MM.1S (cell line): ENCODE measurements at regions not wholly inside any gene's neighbourhood (a gene's known extent, or its start where the extent isn't known, plus 50 kb on each side); places are given as distances from the start of the nearest gene placed in this dataset.

Experiments
- CTCF ChIP-seq: fragments of 300-600 bp; sonication (generic); IDR thresholded peaks from 2 replicates; pipeline ENCODE4 v1.5.1; 2016; ENCODE audit warnings: antibody characterized with exemption, low read length, mixed read lengths
- EZH2 ChIP-seq: fragments of 300-600 bp; sonication (generic); optimal IDR thresholded peaks from 2 replicates; pipeline ENCODE3; 2017; ENCODE audit warnings: low read depth, mild to moderate bottlenecking, antibody characterized with exemption, low read length, mixed read lengths

GRCh38 chr10:128405450-128405849 lies 279.2 kb upstream of the MKI67 start:
- no peak for TF ChIP-seq CTCF
- no peak for TF ChIP-seq EZH2
